Astrocyte (in vitro differentiated cells and primary cell): ENCODE measurements at regions not wholly inside any gene's neighbourhood (a gene's known extent, or its start where the extent isn't known, plus 50 kb on each side); places are given as distances from the start of the nearest gene placed in this dataset.

Source experiments
- CTCF ChIP-seq: IDR thresholded peaks from 2 replicates; pipeline ENCODE4 v1.5.1; 2011; ENCODE audit warnings: low read depth, mild to moderate bottlenecking, inconsistent platforms, low read length, moderate library complexity; ENCODE audit not compliant: insufficient read depth
- EZH2 ChIP-seq: IDR thresholded peaks from 2 replicates; pipeline ENCODE4 v1.6.1; 2012; ENCODE audit warnings: mild to moderate bottlenecking, low read length, inconsistent platforms; ENCODE audit not compliant: insufficient read depth

DNA sequence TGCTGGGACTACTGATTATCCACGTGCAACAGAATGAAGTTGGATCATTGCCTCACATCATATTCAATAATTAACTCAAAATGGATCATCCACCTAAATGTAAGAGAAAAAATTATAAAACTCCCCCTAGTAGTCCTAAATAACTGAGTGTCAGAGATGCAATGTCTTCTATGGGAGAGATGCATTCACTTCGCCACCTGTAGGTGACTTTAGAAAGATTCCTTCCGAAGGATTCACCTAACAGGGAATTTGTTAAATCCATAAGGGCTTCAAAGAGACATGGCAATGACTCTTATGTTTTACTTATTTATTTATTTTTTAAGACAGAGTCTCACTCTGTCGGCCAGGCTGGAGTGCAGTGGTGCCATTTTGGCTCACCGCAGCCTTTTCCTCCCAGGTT is 526.0 kb downstream of the MTRR start:
- no peak for TF ChIP-seq CTCF
- no peak for TF ChIP-seq EZH2
